HepG2 (cell line): ENCODE measurements at regions not wholly inside any gene's neighbourhood (a gene's known extent, or its start where the extent isn't known, plus 50 kb on each side); places are given as distances from the start of the nearest gene placed in this dataset.

Experiments used
- ATAC-seq: fragments of 200-7000 bp; cut with Tn5 transposase; 3 replicates; pipeline ENCODE4 v1.9.1; 2020; ENCODE audit warnings: mild to moderate bottlenecking, moderate library complexity
- BruUV-seq: library from RNA; stranded (reverse); fragments of 400-500 nt; replicated peaks from 2 replicates; lab custom pipeline; 2021; lab: Mats Ljungman, UMichigan
- CTCF ChIA-PET: fragments of 300-600 bp; formaldehyde crosslinking; extraction: SDS; loops from one replicate; lab custom pipeline; 2021; ENCODE audit warnings: low total read pairs, inconsistent platforms, low intra/inter-chr PET ratio; lab: Yijun Ruan, JAX
- POLR2A ChIA-PET: fragments of 350-600 bp; sonication (Branson Sonifier 250); formaldehyde crosslinking; loops from one replicate; lab custom pipeline; 2020; ENCODE audit warnings: antibody characterized with exemption, inconsistent platforms; lab: Yijun Ruan, JAX
- DNase-seq: peaks from one replicate; pipeline ENCODE4 v3.0.0-alpha.2; 2015; ENCODE audit warnings: low spot score
- FAIRE-seq: peaks from 3 replicates; lab custom pipeline; 2011; peaks lifted over from hg19 to GRCh38; lab: Jason Lieb, UNC
- H2AFZ ChIP-seq: one replicate; pipeline ENCODE4 v1.6.1; 2011; ENCODE audit warnings: low read length, inconsistent platforms
- H3K27ac ChIP-seq: fragments of 300-600 bp; 3 replicates; pipeline ENCODE4 v1.8.0; 2011; ENCODE audit warnings: mixed run types, mild to moderate bottlenecking, mixed read lengths, low read length, inconsistent platforms; ENCODE audit not compliant: insufficient read depth; ENCODE audit errors: extremely low read length
- H3K27me3 ChIP-seq, 2 experiments: fragments of 200-600 bp in 1 of 2; 2 replicates in 1 of 2; 3 replicates in 1 of 2; pipeline versions ENCODE4 v1.6.0 to v1.8.0; 2011; ENCODE audit warnings: low read length in 2 of 2, mild to moderate bottlenecking in 2 of 2, moderate library complexity in 2 of 2, inconsistent platforms in 1 of 2; ENCODE audit not compliant: insufficient read depth in 2 of 2, control insufficient read depth in 1 of 2
- H3K36me3 ChIP-seq, 2 experiments: fragments of 200-600 bp in 1 of 2; replicated peaks in 1 of 2; 2 replicates in 1 of 2; 3 replicates in 1 of 2; pipeline versions ENCODE4 v1.5.1 to v1.8.0; 2011; ENCODE audit warnings: low read length in 2 of 2, inconsistent platforms in 1 of 2; ENCODE audit not compliant: insufficient read depth in 2 of 2, control insufficient read depth in 1 of 2
- H3K4me1 ChIP-seq: 2 replicates; pipeline ENCODE4 v1.5.1; 2012; ENCODE audit warnings: low read length, inconsistent platforms; ENCODE audit not compliant: insufficient read depth
- H3K4me2 ChIP-seq: 2 replicates; pipeline ENCODE4 v1.6.0; 2011; ENCODE audit warnings: low read depth, low read length, inconsistent platforms
- H3K4me3 ChIP-seq, 3 experiments: fragments of 200-600 bp in 1 of 3; sonication (generic), shearing (Covaris generic) in 1 of 3; replicated peaks in 1 of 3; 2 replicates each; pipeline ENCODE4 v1.5.1; 2011 to 2016; ENCODE audit warnings: low read length in 3 of 3, inconsistent platforms in 2 of 3, low read depth in 2 of 3, mild to moderate bottlenecking in 2 of 3, control low read depth in 1 of 3, mixed read lengths in 1 of 3; ENCODE audit not compliant: insufficient read depth in 1 of 3
- H3K79me2 ChIP-seq: one replicate; pipeline ENCODE4 v1.6.1; 2011; ENCODE audit warnings: low read length, inconsistent platforms; ENCODE audit not compliant: insufficient read depth
- H3K9ac ChIP-seq: 2 replicates; pipeline ENCODE4 v1.6.0; 2011; ENCODE audit warnings: mild to moderate bottlenecking, low read depth, low read length, inconsistent platforms; ENCODE audit not compliant: insufficient read depth
- H3K9me3 ChIP-seq: 2 replicates; pipeline ENCODE4 v1.5.1; 2012; ENCODE audit warnings: mild to moderate bottlenecking, low read length
- H4K20me1 ChIP-seq: 2 replicates; pipeline ENCODE4 v1.6.0; 2011; ENCODE audit warnings: inconsistent platforms, mild to moderate bottlenecking, low read length, moderate library complexity; ENCODE audit not compliant: insufficient read depth
- FOXO1 ChIP-seq: sonication (generic); formaldehyde crosslinking; IDR thresholded peaks from 2 replicates; pipeline ENCODE4 v1.4.0; 2020; ENCODE audit warnings: missing genetic modification reagents
- JUNB ChIP-seq: sonication (generic); formaldehyde crosslinking; IDR thresholded peaks from 2 replicates; pipeline ENCODE4 v1.8.0; 2022; ENCODE audit warnings: missing genetic modification reagents, mild to moderate bottlenecking, borderline replicate concordance
- MED1 ChIP-seq: sonication (generic); formaldehyde crosslinking; IDR thresholded peaks from 2 replicates; pipeline ENCODE4 v1.4.0; 2020; ENCODE audit warnings: missing genetic modification reagents
- NAIF1 ChIP-seq: sonication (generic); formaldehyde crosslinking; IDR thresholded peaks from 2 replicates; pipeline ENCODE4 v1.5.0; 2020; ENCODE audit warnings: mild to moderate bottlenecking, missing genetic modification reagents, borderline replicate concordance
- NR2F6 ChIP-seq, 2 experiments: IDR thresholded peaks; 2 replicates each; pipeline ENCODE4 v1.6.1; 2016; ENCODE audit warnings: antibody characterized with exemption in 1 of 2, mild to moderate bottlenecking in 1 of 2
- PCBP2 ChIP-seq: fragments of 200-400 bp; formaldehyde crosslinking; optimal IDR thresholded peaks from 2 replicates; pipeline ENCODE3; 2018; ENCODE audit warnings: low read length, low read depth; ENCODE audit not compliant: poor library complexity, severe bottlenecking
- RERE ChIP-seq: IDR thresholded peaks from 2 replicates; pipeline ENCODE4 v1.6.1; 2016; ENCODE audit warnings: low read depth, missing genetic modification reagents, missing compliant biosample characterization
- SPEN ChIP-seq: sonication (generic); formaldehyde crosslinking; IDR thresholded peaks from 2 replicates; pipeline ENCODE4 v1.5.1; 2020; ENCODE audit warnings: low read depth, mild to moderate bottlenecking, missing genetic modification reagents
- XRCC5 ChIP-seq: fragments of 200-400 bp; formaldehyde crosslinking; optimal IDR thresholded peaks from 2 replicates; pipeline ENCODE3; 2017; ENCODE audit warnings: mild to moderate bottlenecking, low read length
- ZNF180 ChIP-seq: sonication (generic); formaldehyde crosslinking; IDR thresholded peaks from 2 replicates; pipeline ENCODE4 v1.4.0; 2020; ENCODE audit warnings: low read depth, missing genetic modification reagents, borderline replicate concordance
- ZNF362 ChIP-seq: sonication (generic); formaldehyde crosslinking; IDR thresholded peaks from 2 replicates; pipeline ENCODE4 v1.4.0; 2020; ENCODE audit warnings: missing genetic modification reagents, mild to moderate bottlenecking, borderline replicate concordance
- ZNF431 ChIP-seq: sonication (generic); formaldehyde crosslinking; IDR thresholded peaks from 2 replicates; pipeline ENCODE4 v1.9.0; 2022; ENCODE audit warnings: missing genetic modification reagents, low read depth, mild to moderate bottlenecking, borderline replicate concordance
- ZNF564 ChIP-seq: sonication (generic); formaldehyde crosslinking; IDR thresholded peaks from 2 replicates; pipeline ENCODE4 v1.8.1; 2023; ENCODE audit warnings: mild to moderate bottlenecking, missing genetic modification reagents
- ZSCAN21 ChIP-seq: sonication (generic); formaldehyde crosslinking; IDR thresholded peaks from 2 replicates; pipeline ENCODE4 v1.8.0; 2022; ENCODE audit warnings: mild to moderate bottlenecking, missing genetic modification reagents, moderate library complexity, borderline replicate concordance
- ZSCAN29 ChIP-seq: sonication (generic); formaldehyde crosslinking; conservative IDR thresholded peaks from 2 replicates; pipeline ENCODE4 v1.4.0; 2020; ENCODE audit warnings: mild to moderate bottlenecking, missing genetic modification reagents
- WGBS: methylation state at CpG from one replicate; pipeline ENCODE4 v1.1.6; 2017; ENCODE audit warnings: low lambda C conversion rate; 5-methylcytosine and 5-hydroxymethylcytosine counted together
- in situ Hi-C: cut with HindIII; loops from 2 replicates; pipeline ENCODE4 v1.10.0; 2017; ENCODE audit warnings: low pct_unique_long_range_greater_than_20kb; ENCODE audit not compliant: extremely low pct_ligation_motif_present
- intact Hi-C: fragments of 100-400 bp; cut with micrococcal nuclease; formaldehyde crosslinking; loops from one replicate; pipeline ENCODE4 v1.10.0; 2022; ENCODE audit not compliant: unreplicated experiment
- TF ChIP-seq, protein P1 (sequence below): sonication (generic); formaldehyde crosslinking; IDR thresholded peaks from 2 replicates; pipeline ENCODE4 v1.9.0; 2021; ENCODE audit warnings: missing genetic modification reagents, borderline replicate concordance

DNA sequence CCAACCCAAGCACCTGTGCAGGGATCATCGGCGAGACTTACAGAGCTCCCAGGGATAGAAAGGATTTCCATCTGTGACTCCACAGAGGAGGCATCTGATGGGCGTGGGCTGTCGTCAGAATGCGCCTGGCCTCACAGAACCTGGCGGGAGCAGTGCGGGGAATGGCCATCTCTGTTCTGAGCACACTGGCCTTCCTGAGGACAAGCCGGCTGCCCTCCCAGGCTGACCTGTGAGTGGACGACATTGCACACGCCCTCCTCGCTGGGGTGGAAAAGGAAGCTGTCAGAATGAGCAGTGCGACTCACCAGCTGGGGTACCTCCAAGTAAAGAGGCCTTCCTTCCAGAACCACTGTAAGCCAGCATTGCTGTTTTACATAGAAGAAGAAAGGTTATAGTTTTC, 234.6 kb upstream of the PITRM1 start:
- in situ Hi-C loops (no loop called here), intact Hi-C loops (no loop called here)
- no peaks in the 10 kb centered on the region for H4K20me1 ChIP-seq
- H3K9ac ChIP-seq: no peak overlapping the region
- H3K4me3 ChIP-seq: no peak overlapping the region
- BruUV-seq: no TSS peak
- H3K79me2 ChIP-seq: no peaks in the 10 kb centered on the region
- ChIA-PET POLR2A (no interaction called here), CTCF (no interaction called here)
- H2AFZ ChIP-seq: no peak overlapping the region
- WGBS: 34% methylated on average over 7 of the region's 12 CpGs
- no peak for FAIRE-seq
- no peaks in the 10 kb centered on the region for H3K4me1 ChIP-seq
- no peaks in the 10 kb centered on the region for H3K9me3 ChIP-seq
- no peak overlapping the region for H3K4me2 ChIP-seq
- ATAC-seq: no peak
- no peak overlapping the region for H3K27ac ChIP-seq
- H3K36me3 ChIP-seq: no peaks in the 10 kb centered on the region
- H3K27me3 ChIP-seq: peaks cover 9 to 44% of the 10 kb centered on the region in 2 experiments; a peak in 4 of 5 replicates
- DNase-seq: no peak
- TF ChIP-seq RERE (CRISPR knock-in tag) (no peak), ZNF180 (CRISPR knock-in tag) (no peak), ZSCAN29 (CRISPR knock-in tag) (no peak), JUNB (CRISPR knock-in tag) (no peak), SPEN (CRISPR knock-in tag) (no peak), FOXO1 (no peak), ZSCAN21 (no peak), ZNF431 (CRISPR knock-in tag) (no peak), NR2F6 (IDR thresholded peaks at IDR 0.05) (no peak), NR2F6 (CRISPR knock-in tag; IDR thresholded peaks at IDR 0.05) (no peak), PCBP2 (no peak), MED1 (CRISPR knock-in tag) (no peak), ZNF564 (CRISPR knock-in tag) (no peak), ZNF362 (CRISPR knock-in tag) (no peak), XRCC5 (no peak), NAIF1 (CRISPR knock-in tag) (no peak)
- TF ChIP-seq, protein P1, sequence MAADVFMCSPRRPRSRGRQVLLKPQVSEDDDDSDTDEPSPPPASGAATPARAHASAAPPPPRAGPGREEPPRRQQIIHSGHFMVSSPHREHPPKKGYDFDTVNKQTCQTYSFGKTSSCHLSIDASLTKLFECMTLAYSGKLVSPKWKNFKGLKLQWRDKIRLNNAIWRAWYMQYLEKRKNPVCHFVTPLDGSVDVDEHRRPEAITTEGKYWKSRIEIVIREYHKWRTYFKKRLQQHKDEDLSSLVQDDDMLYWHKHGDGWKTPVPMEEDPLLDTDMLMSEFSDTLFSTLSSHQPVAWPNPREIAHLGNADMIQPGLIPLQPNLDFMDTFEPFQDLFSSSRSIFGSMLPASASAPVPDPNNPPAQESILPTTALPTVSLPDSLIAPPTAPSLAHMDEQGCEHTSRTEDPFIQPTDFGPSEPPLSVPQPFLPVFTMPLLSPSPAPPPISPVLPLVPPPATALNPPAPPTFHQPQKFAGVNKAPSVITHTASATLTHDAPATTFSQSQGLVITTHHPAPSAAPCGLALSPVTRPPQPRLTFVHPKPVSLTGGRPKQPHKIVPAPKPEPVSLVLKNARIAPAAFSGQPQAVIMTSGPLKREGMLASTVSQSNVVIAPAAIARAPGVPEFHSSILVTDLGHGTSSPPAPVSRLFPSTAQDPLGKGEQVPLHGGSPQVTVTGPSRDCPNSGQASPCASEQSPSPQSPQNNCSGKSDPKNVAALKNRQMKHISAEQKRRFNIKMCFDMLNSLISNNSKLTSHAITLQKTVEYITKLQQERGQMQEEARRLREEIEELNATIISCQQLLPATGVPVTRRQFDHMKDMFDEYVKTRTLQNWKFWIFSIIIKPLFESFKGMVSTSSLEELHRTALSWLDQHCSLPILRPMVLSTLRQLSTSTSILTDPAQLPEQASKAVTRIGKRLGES (CRISPR knock-in tag): no peak
